ENCODE measurements at regions not wholly inside any gene's neighbourhood (a gene's known extent, or its start where the extent isn't known, plus 50 kb on each side); places are given as distances from the start of the nearest gene placed in this dataset.

DNA sequence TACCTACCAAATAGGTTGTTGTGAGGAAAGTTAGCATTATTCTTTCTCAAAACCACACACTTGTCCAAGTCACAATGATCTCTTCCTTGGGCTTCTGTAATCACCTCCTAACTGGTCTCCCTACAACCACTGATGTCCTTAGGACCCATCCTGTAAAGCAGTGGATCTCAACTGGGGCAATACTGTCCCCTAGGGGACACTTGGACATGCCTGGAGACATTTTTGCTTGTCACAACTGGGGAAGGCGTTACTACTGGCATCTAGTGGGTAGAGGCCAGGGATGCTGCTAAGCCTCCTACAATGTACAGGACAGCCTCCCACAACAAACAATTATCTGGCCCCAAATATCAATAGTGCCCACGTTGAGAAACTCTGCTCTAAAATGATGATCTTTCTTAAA lies 118.7 kb upstream of the AP1S2 start:
- intact Hi-C loops (cut with DNase I): no loop called here
- Histone ChIP-seq H3K4me3 (replicated peaks in 1 of 3) (no peak overlapping the region), H3K27me3 (no peaks in the 10 kb centered on the region), H3K4me1 (no peaks in the 10 kb centered on the region), H3K9me3 (no peaks in the 10 kb centered on the region), H3K27ac (no peak overlapping the region), H3K36me3 (no peaks in the 10 kb centered on the region)
- 44 to 59% methylated on average over 1 to 2 of the region's 2 CpGs for WGBS, 2 donors
- DNase-seq: no peak
- TF ChIP-seq POLR2A (IDR thresholded peaks at IDR 0.05): no peak
- TF ChIP-seq, protein P1, sequence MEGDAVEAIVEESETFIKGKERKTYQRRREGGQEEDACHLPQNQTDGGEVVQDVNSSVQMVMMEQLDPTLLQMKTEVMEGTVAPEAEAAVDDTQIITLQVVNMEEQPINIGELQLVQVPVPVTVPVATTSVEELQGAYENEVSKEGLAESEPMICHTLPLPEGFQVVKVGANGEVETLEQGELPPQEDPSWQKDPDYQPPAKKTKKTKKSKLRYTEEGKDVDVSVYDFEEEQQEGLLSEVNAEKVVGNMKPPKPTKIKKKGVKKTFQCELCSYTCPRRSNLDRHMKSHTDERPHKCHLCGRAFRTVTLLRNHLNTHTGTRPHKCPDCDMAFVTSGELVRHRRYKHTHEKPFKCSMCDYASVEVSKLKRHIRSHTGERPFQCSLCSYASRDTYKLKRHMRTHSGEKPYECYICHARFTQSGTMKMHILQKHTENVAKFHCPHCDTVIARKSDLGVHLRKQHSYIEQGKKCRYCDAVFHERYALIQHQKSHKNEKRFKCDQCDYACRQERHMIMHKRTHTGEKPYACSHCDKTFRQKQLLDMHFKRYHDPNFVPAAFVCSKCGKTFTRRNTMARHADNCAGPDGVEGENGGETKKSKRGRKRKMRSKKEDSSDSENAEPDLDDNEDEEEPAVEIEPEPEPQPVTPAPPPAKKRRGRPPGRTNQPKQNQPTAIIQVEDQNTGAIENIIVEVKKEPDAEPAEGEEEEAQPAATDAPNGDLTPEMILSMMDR (IDR thresholded peaks at IDR 0.05): peak in 1 of 6 experiments; percentile 14

DNA sequence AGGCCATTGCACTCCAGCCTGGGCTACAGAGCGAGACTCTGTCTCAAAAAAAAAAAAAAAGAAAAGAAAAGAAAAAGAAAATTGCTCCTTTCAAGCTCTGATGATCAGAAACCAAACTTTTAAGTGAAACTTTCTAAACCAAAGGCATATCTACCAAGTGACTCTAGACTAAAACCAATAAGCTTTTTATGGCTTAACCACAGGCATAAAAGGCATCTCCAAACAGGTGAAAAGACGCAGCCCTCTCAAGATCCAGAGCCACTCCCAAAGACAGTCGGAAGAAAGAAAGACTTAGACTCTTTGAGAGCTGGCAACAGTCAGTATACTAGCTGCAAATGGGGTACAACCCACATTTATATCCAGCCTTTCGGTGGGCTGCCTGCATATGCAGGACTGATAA lies 117.1 kb upstream of the AP1S2 start:
- WGBS, 2 donors: 82 to 86% methylated on average over 4 of the region's 4 CpGs
- no peaks in the 10 kb centered on the region for H3K9me3 ChIP-seq
- TF ChIP-seq, protein P1 (IDR thresholded peaks at IDR 0.05): no peak

DNA sequence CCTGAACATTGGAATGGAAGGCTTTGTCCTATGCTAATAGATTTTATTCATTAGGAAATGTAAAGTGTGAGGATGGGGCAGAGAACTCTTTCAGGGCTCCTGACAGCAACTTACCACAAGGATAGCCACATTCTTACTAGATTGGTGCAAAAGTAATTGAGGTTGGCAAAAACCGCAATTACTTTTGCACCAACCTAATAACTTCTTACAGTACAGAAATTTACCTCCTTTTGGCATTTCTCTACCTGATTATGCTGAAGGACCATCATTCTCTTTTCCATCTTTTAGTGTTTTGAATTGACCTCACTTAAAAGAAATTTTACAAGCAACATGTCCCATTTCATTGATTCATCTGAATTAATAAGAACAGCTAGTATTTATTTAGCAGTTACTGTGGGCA lies 109.2 kb upstream of the AP1S2 start:
- Histone ChIP-seq H3K4me3 (replicated peaks in 1 of 3) (no peak overlapping the region), H3K4me1 (no peaks in the 10 kb centered on the region), H3K9me3 (no peaks in the 10 kb centered on the region), H3K27ac (no peak overlapping the region), H3K36me3 (no peaks in the 10 kb centered on the region), H3K27me3 (no peaks in the 10 kb centered on the region)
- no peak for DNase-seq
- no peak for TF ChIP-seq POLR2A (IDR thresholded peaks at IDR 0.05)
- TF ChIP-seq, protein P1 (IDR thresholded peaks at IDR 0.05): no peak
- intact Hi-C loops (cut with DNase I): no loop called here
- 68 to 100% methylated on average over 1 of the region's 1 CpG for WGBS, 2 donors

More for the DNA sequence above, 117.1 kb upstream of the AP1S2 start:
- intact Hi-C loops (cut with DNase I): no loop called here
- Histone ChIP-seq H3K4me3 (replicated peaks in 1 of 3) (no peak overlapping the region), H3K4me1 (no peaks in the 10 kb centered on the region), H3K36me3 (no peaks in the 10 kb centered on the region), H3K27ac (no peak overlapping the region), H3K27me3 (no peaks in the 10 kb centered on the region)
- DNase-seq: no peak

DNA sequence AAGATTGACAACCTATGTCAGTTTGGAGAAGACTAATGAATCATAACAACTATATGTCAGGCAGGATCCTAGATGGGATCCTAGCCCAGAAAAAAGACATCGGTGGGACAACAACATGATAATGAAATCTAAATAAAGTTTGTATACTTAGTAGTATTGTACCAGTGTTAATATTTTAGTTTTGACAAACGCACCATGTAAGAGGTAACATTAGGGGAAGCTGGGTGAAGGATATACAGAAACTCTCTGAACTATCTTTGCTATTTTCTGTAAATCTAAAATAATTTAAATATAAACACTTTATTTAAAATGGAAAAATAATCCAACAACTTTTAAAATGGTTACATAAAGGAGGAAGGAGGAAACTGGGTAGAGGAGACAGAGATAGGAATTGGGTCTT lies 105.6 kb upstream of the AP1S2 start:
- no peaks in the 10 kb centered on the region for H3K9me3 ChIP-seq
- DNase-seq: no peak
- H3K27ac ChIP-seq: no peak overlapping the region
- H3K36me3 ChIP-seq: no peaks in the 10 kb centered on the region
- intact Hi-C loops (cut with DNase I): no loop called here
- no peak overlapping the region for H3K4me3 ChIP-seq (replicated peaks in 1 of 3)
- H3K27me3 ChIP-seq: no peaks in the 10 kb centered on the region
- TF ChIP-seq POLR2A (IDR thresholded peaks at IDR 0.05): no peak
- TF ChIP-seq, protein P1 (IDR thresholded peaks at IDR 0.05): no peak
- WGBS, 2 donors: 94 to 95% methylated on average over 2 of the region's 2 CpGs
- H3K4me1 ChIP-seq: no peaks in the 10 kb centered on the region

DNA sequence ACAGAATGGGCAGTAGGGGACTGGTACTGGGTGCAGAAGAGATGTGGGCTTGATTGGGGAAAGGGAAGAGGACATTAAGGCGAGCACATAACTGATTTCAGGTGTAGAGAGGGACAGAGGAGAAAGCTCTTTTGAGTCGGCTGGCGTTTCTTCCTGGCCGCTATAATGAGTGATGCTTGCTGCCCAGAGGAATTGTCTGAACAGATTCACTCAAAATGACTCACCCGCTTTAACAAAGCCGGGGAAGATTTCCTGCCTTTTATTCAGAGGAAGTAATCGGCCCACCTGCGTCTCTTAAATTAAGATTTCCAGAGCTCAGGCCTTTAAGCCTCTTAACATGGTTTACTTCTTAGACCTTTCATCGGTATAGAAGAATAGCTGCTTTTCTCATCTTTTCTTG lies 102.1 kb upstream of the AP1S2 start:
- Histone ChIP-seq H3K9me3 (no peaks in the 10 kb centered on the region), H3K4me1 (no peaks in the 10 kb centered on the region), H3K4me3 (replicated peaks in 1 of 3) (no peak overlapping the region), H3K27me3 (no peaks in the 10 kb centered on the region), H3K27ac (no peak overlapping the region), H3K36me3 (no peaks in the 10 kb centered on the region)
- TF ChIP-seq POLR2A (IDR thresholded peaks at IDR 0.05): no peak
- TF ChIP-seq, protein P1 (IDR thresholded peaks at IDR 0.05): no peak
- intact Hi-C loops (cut with DNase I): no loop called here
- DNase-seq: no peak
- 73 to 78% methylated on average over 9 of the region's 9 CpGs for WGBS, 2 donors

All from thyroid gland (tissue), 4 donors.